Anterior cingulate cortex (tissue), 58 donors: ENCODE measurements at regions not wholly inside any gene's neighbourhood (a gene's known extent, or its start where the extent isn't known, plus 50 kb on each side); places are given as distances from the start of the nearest gene placed in this dataset.

Experiments
- DNase-seq, 58 donors: peaks; one replicate each; lab custom pipeline; 2025; lab: John Stamatoyannopoulos, UW

- no peak for DNase-seq
Measured at GRCh38 chr17:74055508-74056160, 147.8 kb upstream of the RPL38 start.

DNA sequence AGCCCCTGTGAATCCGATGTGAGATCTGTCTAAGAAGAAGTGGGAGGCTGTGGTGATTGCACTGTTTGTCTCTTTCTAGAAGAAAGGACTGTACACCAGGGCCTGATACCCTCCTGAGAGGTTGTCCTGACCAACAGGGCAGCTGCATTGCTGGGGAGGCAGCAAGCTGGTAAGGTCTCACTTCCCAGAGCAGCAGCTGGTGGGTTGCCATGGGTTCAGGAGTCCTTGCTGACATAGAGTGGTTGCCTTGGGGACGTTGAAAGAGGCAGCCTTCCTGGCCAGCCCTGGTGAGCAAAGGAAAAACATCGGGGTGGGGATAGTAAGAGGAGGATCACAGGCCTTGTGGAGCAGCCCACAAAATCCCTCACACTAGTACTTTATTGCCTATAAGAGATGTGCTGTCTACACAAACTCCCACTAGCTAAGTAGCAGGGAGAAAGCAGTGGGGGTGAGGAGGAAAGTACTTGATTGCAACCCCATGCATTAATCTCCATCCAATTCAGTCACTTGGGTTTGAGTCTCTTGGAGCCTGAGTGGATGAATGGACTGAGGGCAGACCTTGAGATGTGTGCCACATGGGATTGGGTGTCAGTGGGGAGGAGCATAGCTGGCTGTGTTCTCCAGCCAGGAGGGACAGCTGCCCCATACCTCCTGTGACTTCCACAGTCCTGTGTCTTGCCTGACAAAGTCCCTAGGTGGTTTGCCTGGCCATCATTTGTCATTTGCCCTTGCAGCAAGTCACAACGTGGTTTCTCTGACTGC is 143.8 kb upstream of the RPL38 start:
- DNase-seq: peak in 39 of 58 donors; percentile 6 to 69 (median 40)

- DNase-seq: no peak
Measured at GRCh38 chr17:74061758-74062157, 141.7 kb upstream of the RPL38 start.

DNA sequence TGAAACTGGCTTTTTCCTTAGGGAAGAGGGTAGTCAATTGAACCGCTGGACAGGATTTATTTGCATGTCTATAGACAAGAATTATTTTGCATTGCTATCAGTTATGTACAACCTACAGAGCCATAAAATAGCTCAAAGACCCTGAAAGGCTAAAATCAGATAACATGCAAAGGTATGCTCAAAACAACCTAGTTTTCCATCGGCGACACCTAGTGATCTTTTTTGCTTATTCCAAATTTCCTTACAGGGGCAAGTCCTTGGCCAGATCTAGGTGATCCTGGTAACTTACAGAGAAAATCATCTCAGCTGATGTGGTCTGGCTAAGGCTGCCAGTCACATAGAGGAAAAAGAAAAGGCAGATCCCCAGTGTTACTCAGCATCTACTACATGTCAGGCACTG is 141.2 kb upstream of the RPL38 start:
- no peak for DNase-seq

- no peak for DNase-seq
Measured at GRCh38 chr17:74063439-74063838, 140.0 kb upstream of the RPL38 start.

DNA sequence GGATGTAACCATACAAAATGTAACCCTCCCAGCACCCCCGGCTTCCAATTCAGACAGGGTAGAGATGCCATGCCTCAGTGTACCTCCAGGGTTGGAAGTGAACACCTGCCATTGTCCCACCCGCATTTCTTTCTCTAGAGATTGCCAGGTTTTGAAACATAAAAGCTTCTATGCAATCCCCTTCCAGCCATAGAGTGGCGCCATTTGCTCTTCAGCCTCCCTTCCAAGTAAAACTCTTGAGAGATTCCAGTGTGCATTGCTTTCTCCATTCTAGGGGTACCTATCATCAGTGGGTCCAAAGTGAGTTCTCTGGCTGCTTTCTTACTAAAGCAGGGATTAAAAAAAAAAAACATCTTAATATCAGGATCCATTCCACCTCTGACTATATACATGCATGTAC is 133.1 kb upstream of the RPL38 start:
- no peak for DNase-seq

DNA sequence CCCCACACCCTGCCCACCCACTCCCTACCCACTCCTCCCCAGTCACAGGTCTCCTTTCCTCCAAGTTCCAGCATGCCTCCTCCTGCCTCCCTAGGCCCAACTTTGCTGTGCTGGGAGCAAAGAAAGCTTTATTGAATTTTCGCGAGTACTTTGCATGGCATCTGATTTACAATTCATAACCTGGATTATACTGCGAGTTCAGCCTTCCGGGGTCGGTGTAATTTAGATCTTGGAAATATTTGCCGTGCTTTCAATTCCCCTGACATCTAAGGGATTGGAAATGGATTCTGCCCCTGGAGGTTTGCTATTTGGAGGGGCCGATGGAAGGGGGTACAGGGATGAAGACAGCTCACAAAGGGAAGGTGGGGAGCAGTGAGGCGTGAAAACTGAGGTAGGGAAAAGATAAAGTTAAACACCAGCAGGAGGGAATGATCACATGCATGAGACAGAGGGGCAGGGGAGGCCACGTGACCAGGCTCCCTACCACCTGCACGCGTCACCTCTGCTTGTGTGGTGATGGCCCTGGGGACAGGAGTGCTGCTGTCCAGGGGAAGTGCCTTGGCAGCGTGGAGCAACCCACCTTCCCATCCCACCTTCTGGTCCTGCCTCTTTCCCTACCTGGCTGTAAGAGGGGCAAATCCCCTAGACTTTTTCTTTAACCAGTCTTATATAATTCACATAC is 132.3 kb upstream of the RPL38 start:
- DNase-seq: no peak

GRCh38 chr17:74072340-74072739 is 131.1 kb upstream of the RPL38 start:
- no peak for DNase-seq

DNA sequence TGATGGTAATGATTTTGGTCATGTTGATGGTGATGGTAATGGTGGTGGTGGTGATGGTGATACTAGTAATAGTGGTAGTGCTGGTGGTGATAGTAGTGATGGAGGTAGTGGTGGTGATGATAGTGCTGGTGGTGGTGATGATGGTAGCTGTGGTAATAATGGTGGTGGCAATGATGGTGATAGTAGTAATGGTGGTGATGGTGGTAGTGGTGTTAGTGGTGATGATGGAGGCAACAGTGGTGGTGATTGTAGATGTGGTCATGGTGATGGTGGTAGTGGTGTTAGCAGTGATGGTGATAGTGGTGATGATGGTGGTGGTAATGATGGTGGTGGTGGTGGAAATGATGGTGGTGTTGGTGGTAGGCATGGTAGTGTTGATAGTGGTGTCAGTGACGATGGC is 127.0 kb upstream of the RPL38 start:
- DNase-seq: no peak

- DNase-seq: no peak
Measured at GRCh38 chr17:74077231-74077630, 126.2 kb upstream of the RPL38 start.

DNA sequence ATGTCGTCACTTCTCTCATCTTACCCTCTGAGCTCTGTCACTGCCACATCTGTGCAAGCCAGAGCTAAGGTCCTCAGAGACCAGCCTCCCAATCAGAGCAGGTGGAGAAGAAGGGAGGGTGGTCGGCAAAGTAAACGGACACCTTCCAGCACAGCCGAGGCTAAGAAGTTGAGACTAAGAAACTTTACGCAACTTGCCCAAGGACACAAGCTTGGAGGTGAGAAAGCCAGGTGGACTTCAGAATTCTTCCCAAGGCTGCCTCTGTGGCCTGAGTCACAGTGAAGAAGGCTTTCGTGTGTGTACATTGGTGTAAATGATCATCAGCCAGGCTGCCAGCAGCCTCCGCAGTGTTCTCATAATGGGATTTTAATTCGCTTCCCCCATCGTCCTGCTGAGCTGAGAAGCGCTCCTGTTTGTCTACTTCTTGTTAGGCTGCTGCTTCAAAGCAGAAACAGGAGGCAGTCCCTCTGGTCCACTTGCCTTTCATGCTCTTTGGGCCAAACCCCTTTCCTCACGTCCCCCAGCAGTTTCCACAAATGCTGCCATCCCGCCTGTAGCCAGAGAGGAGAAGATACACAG is 125.0 kb upstream of the RPL38 start:
- no peak for DNase-seq

GRCh38 chr17:74079537-74080300 is 123.8 kb upstream of the RPL38 start:
- no peak for DNase-seq

GRCh38 chr17:74080656-74081582 is 122.6 kb upstream of the RPL38 start:
- no peak for DNase-seq

DNA sequence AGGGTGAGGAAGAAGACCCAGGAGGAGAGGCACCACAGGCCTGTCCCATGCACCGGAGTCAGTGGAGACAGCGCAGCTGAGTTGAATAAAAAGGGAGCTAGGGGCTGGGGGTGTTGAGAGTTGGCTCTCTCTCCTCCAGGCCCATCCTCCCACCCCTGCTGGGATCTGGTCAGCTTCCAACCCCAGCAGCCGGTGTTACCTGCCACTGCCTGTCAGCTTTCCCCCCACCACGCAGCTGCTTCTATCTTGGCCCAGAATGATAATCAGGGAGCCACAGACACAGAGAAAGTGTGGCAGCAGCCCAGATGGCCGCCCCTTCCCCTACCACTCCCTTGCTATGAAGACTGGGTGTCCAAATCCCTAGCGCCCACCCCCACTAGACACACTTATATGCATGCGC is 120.6 kb upstream of the RPL38 start:
- DNase-seq: no peak

- DNase-seq: no peak
Measured at GRCh38 chr17:74083321-74083720, 120.2 kb upstream of the RPL38 start.

DNA sequence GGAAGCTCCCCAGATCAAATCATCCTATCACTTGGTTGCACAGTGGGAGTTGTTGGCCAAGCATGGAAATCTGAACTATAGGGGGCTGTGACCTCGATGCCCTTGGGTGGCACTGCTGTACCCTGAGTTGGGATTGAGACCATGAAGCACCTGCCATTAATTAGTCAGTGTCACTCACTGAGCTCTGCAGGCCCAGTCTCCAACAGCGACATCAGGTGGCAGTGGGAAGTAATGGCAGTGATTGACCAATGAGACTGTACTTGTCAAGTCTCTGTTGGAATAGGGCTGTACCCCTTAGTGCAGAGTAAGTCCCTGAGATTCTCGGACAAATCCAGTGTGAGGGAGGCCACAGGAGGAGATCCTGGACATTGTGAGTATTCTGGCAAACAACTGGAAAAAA is 118.0 kb upstream of the RPL38 start:
- no peak for DNase-seq

DNA sequence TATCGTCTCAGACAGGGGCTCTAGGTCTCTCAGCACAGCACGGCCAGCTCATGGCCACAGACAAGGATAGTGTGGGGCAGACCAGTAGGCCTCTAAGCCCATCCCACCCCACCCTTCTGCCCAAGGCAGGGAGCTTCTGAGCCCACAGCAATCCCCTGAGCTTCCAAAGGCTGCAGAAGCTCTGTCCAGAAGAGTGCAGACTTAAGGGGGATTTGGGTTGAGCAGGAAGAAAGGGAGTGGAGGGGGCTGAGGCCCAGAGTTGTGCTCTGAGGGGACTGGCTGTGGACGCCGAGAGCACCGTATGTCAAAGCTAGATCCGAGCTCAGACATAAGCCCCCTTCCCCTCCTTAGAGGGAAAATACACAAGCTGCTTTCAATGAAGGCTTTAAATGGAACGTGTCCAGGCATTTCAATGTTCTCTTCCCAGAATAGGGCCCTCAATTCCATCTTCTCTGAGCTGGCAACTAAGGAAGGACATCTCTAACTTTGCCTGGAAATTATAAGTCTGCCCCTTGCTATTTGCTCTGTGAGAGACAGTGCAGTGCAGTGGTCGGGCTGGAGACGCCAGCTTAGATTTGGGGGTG is 116.4 kb upstream of the RPL38 start:
- DNase-seq: no peak

DNA sequence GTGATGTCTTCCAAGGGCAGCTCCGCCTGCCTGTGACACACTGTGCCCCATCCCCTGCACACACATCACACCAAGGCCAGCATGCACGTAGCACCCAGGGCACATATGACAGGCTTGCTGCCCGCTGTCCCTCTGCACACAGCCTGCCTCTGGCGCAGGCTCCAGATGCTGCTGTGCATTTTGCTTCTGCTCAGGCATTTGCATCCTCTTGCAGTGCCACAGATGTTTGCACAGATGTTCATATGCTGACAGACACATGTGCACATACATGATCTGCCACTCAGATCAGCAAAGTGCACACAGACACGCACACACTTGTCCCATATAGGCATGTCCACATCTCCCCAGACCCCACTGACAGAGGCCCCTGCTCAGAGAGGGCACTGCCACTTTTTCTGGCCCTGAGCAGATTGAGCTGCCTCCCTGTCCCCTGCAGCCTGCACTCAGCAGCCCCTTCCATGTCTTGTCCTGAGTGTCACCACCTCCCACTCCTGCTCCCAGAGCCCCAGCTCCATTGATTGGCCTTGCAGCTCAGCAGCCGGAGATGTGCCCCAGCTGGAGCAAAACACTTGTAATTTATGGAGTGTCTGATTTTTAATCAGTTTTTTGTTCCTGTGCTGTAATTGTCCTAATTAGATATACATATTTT is 115.1 kb upstream of the RPL38 start:
- DNase-seq: no peak

DNA sequence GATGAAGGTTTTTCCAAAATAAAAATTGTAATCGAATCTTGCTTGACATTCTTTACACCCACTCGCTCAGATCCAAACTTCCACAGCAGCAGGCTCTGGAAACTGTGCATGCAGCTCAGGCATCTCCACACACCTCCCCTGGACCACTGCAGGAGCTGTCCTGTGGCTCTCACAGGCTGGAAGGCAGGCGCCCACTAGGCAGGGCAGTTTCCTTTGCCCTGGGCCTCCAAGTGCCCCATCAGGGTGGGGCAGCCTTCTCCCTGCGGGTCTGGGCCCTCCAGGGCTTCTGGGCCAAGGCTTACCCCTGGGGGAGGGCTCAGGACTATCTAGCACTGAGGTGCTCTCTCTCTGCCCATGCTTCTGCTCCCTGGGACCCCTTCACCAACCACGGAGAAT is 114.5 kb upstream of the RPL38 start:
- no peak for DNase-seq
